Upper lobe of left lung (tissue), 6 donors: ENCODE measurements at regions not wholly inside any gene's neighbourhood (a gene's known extent, or its start where the extent isn't known, plus 50 kb on each side); places are given as distances from the start of the nearest gene placed in this dataset.
"Not testable (repeated sequence)": the region's sequence is repeated elsewhere in the genome, so short reads cannot be mapped to it uniquely, and the experiment has no call there.

Experiments used
- ATAC-seq, 2 donors: fragments of 200-7000 bp; cut with Tn5 transposase; one replicate each; pipeline ENCODE4 v1.9.1; 2022; ENCODE audit warnings: mild to moderate bottlenecking in 2 of 2, moderate library complexity in 2 of 2; ENCODE audit not compliant: low FRiP score in 2 of 2
- DNase-seq, 2 donors: peaks; one replicate each; pipeline ENCODE4 v3.0.0-alpha.2; 2019 to 2020
- H3K27ac ChIP-seq, 4 donors: fragments of 200-600 bp; sonication (generic); one replicate each; pipeline ENCODE4 v1.5.1; 2016 to 2019
- H3K27me3 ChIP-seq, 4 donors: fragments of 200-600 bp; sonication (generic); one replicate each; pipeline ENCODE4 v1.5.1; 2017 to 2019
- H3K36me3 ChIP-seq, 4 donors: fragments of 200-600 bp; sonication (generic); one replicate each; pipeline ENCODE4 v1.5.1; 2016 to 2019
- H3K4me1 ChIP-seq, 4 donors: fragments of 200-600 bp; sonication (generic); one replicate each; pipeline ENCODE4 v1.5.1; 2018 to 2019
- H3K4me3 ChIP-seq, 4 donors: fragments of 200-600 bp; sonication (generic); one replicate each; pipeline ENCODE4 v1.5.1; 2017 to 2019; ENCODE audit warnings: mild to moderate bottlenecking in 2 of 4, moderate library complexity in 1 of 4
- H3K9me3 ChIP-seq, 4 donors: fragments of 200-600 bp; sonication (generic); one replicate each; pipeline ENCODE4 v1.5.1; 2018 to 2019
- CTCF ChIP-seq, 6 experiments: fragments of 450-650 bp in 4 of 6; fragments of 200-600 bp in 2 of 6; sonication (generic) in 2 of 6; IDR thresholded peaks; one replicate each; pipeline ENCODE4 v1.5.1; 2016 to 2019; ENCODE audit warnings: antibody characterized with exemption in 6 of 6
- EP300 ChIP-seq, 4 donors: sonication (generic); formaldehyde crosslinking; IDR thresholded peaks; one replicate each; pipeline ENCODE4 v1.5.1; 2017; ENCODE audit warnings: antibody characterized with exemption in 4 of 4, control low read depth in 2 of 4
- POLR2A ChIP-seq, 4 donors: fragments of 450-650 bp; IDR thresholded peaks; one replicate each; pipeline ENCODE4 v1.5.1; 2016 to 2017; ENCODE audit warnings: antibody characterized with exemption in 4 of 4, mild to moderate bottlenecking in 2 of 4
- POLR2AphosphoS5 ChIP-seq, 2 donors: sonication (generic); formaldehyde crosslinking; IDR thresholded peaks; one replicate each; pipeline ENCODE4 v1.5.1; 2017; ENCODE audit warnings: antibody characterized with exemption in 2 of 2
- WGBS, 2 donors: methylation state at CpG; one replicate each; pipeline ENCODE4 v1.1.5; 2017 to 2018; 5-methylcytosine and 5-hydroxymethylcytosine counted together
- donor health status: DM: no; HTN: no; CAD: no; lungs with moderate emphysema.
- donor health status: DM: no; HTN: yes; CAD: no; lungs with severe emphysema.

DNA sequence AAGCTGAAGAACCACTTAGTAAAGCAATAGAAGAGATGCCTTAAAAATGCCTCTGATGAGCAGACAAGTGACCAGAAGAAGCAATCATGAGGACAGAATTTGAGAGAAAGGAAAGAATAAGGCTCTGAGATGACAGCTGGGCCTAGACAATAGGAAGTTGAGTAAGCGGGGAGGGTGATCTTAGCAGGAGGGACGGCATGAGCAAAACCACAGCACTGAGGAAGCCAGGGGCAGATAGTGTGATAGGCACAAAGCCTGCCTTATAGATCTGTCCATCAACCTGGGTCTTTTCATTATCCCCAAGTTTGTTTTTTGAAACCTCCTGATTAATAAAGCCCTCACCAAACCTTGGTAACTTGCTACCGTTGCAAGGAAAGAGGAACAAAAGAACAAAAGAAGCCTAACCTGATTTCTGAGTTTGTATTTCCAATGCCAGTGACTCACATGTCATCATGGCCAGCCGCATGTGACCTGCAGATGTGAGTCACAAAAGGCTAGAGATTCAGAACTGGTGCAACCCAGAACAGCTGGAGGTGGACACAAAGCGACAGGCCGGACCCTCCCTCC lies 55.7 kb upstream of the PPARGC1A start:
- no peaks in the 10 kb centered on the region for H3K36me3 ChIP-seq
- no peak overlapping the region for H3K4me3 ChIP-seq
- TF ChIP-seq CTCF (IDR thresholded peaks at IDR 0.05) (no peak), EP300 (IDR thresholded peaks at IDR 0.05) (no peak), POLR2A (IDR thresholded peaks at IDR 0.05) (no peak), POLR2AphosphoS5 (IDR thresholded peaks at IDR 0.05) (no peak)
- ATAC-seq: peak in 1 of 2 donors; percentile 77
- 66 to 74% methylated on average over 6 of the region's 6 CpGs for WGBS, 2 donors
- no peaks in the 10 kb centered on the region for H3K27me3 ChIP-seq
- DNase-seq: peak in 1 of 2 donors; percentile 48
- H3K4me1 ChIP-seq: no peaks in the 10 kb centered on the region
- no peaks in the 10 kb centered on the region for H3K9me3 ChIP-seq
- H3K27ac ChIP-seq: no peak overlapping the region

DNA sequence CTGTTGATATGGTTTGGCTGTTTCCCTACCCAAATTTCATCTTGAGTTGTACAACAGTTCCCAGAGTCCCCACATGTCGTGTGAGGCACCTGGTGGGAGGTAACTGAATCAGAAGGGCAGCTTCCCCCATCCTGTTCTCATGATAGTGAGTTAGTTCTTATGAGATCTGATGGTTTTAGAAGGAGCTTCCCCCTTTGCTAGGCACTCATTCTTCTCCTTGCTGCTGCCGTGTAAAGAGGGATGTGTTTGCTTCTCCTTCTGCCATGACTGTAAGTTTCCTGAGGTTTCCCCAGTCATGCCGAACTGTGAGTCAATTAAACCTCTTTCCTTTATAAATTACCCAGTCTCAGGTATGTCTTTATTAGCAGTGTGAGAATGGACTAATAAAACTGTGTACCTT lies 54.7 kb upstream of the PPARGC1A start:
- not testable (repeated sequence) for ATAC-seq, H3K27me3 ChIP-seq, H3K4me3 ChIP-seq, DNase-seq, H3K27ac ChIP-seq, H3K4me1 ChIP-seq, H3K36me3 ChIP-seq, H3K9me3 ChIP-seq
- 74 to 84% methylated on average over 3 of the region's 3 CpGs for WGBS, 2 donors

GRCh38 chr4:23943478-23943877 lies 53.6 kb upstream of the PPARGC1A start:
- H3K4me1 ChIP-seq: no peaks in the 10 kb centered on the region

GRCh38 chr4:23942471-23942870 lies 52.6 kb upstream of the PPARGC1A start:
- Histone ChIP-seq H3K27me3 (no peaks in the 10 kb centered on the region), H3K36me3 (no peaks in the 10 kb centered on the region), H3K4me1 (no peaks in the 10 kb centered on the region), H3K4me3 (no peak overlapping the region), H3K27ac (no peak overlapping the region), H3K9me3 (no peaks in the 10 kb centered on the region)
- 76 to 88% methylated on average over 1 of the region's 1 CpG for WGBS, 2 donors
- TF ChIP-seq POLR2A (IDR thresholded peaks at IDR 0.05) (no peak), POLR2AphosphoS5 (IDR thresholded peaks at IDR 0.05) (no peak), CTCF (IDR thresholded peaks at IDR 0.05) (no peak), EP300 (IDR thresholded peaks at IDR 0.05) (no peak)
- ATAC-seq (no peak), DNase-seq (no peak)

More at GRCh38 chr4:23943478-23943877, 53.6 kb upstream of the PPARGC1A start:
- TF ChIP-seq POLR2A (IDR thresholded peaks at IDR 0.05) (no peak), CTCF (IDR thresholded peaks at IDR 0.05) (no peak), POLR2AphosphoS5 (IDR thresholded peaks at IDR 0.05) (no peak), EP300 (IDR thresholded peaks at IDR 0.05) (no peak)
- no peak overlapping the region for H3K4me3 ChIP-seq
- H3K36me3 ChIP-seq: no peaks in the 10 kb centered on the region
- no peaks in the 10 kb centered on the region for H3K9me3 ChIP-seq
- H3K27ac ChIP-seq: no peak overlapping the region
- no peaks in the 10 kb centered on the region for H3K27me3 ChIP-seq
- ATAC-seq: no peak
- 93 to 97% methylated on average over 2 of the region's 2 CpGs for WGBS, 2 donors
- DNase-seq: no peak
